GM23338 (cell line): ENCODE measurements at regions not wholly inside any gene's neighbourhood (a gene's known extent, or its start where the extent isn't known, plus 50 kb on each side); places are given as distances from the start of the nearest gene placed in this dataset.
A peak's percentile ranks its signal among the peaks of the same experiment; 100 is the strongest.

ENCODE experiments used
- CREB1 ChIP-seq: fragments of 250-450 bp; sonication (Bioruptor Pico); IDR thresholded peaks from 2 replicates; pipeline ENCODE4 v1.5.0; 2020; ENCODE audit warnings: low read depth, mild to moderate bottlenecking, moderate library complexity
- EZH2 ChIP-seq: fragments of 200-600 bp; sonication (generic); IDR thresholded peaks from one replicate; pipeline ENCODE4 v1.8.0; 2017; ENCODE audit warnings: antibody characterized with exemption, mild to moderate bottlenecking, low read depth; ENCODE audit not compliant: unreplicated experiment
- EZH2phosphoT487 ChIP-seq: fragments of 200-600 bp; sonication (generic); IDR thresholded peaks from one replicate; pipeline ENCODE4 v1.8.1; 2018; ENCODE audit warnings: antibody characterized with exemption; ENCODE audit not compliant: unreplicated experiment
- POLR2AphosphoS5 ChIP-seq: IDR thresholded peaks from 2 replicates; pipeline ENCODE4 v1.6.1; 2016; ENCODE audit warnings: antibody characterized with exemption, low read depth
- STAT1 ChIP-seq: IDR thresholded peaks from one replicate; pipeline ENCODE4 v1.6.1; 2016; ENCODE audit warnings: antibody characterized with exemption; ENCODE audit not compliant: unreplicated experiment
- TF ChIP-seq, protein P1 (sequence below), 2 experiments: fragments of 200-600 bp in 1 of 2; sonication (generic) in 1 of 2; conservative IDR thresholded peaks; 2 replicates each; pipeline versions ENCODE4 v1.5.1 to v1.6.1; 2016 to 2017; ENCODE audit warnings: antibody characterized with exemption in 2 of 2, low read depth in 2 of 2, mild to moderate bottlenecking in 2 of 2, moderate library complexity in 1 of 2
- TF ChIP-seq, protein P2 (sequence below): IDR thresholded peaks from one replicate; pipeline ENCODE4 v1.6.1; 2018; ENCODE audit warnings: antibody characterized with exemption; ENCODE audit not compliant: unreplicated experiment
- TF ChIP-seq, protein P3 (sequence below): IDR thresholded peaks from 2 replicates; pipeline ENCODE4 v1.6.1; 2016; ENCODE audit warnings: antibody characterized with exemption

DNA sequence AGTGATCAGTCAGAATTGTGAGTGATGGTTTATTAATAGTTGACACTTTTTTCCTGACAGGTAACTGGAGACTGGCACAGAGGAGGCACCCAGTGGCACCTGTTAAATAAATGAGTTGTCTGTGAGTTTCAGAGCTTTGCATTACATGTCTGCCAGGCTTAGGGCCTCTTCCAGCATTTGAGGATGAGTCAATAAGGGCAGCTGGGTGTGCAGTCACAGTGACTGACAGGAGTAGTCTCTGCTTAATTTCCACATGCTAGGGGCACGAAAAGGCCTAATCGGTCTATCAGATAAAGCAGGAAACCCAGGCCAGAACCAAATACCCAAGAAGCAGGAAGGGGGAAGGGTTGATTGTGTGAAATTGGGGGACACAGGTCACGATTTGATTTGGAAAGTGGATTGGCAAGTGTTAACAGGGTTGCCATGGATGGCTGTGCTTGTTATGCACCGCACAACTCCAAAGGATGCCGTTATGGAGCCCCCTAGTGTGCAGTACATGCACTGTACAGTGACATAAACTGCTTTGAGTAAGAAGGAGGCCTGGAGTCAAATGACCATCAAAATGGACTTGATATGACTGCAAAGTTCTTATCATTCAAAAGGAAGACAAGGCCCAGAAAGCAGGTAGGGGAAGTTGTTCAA, 111.9 kb upstream of the GGTLC1 start:
- TF ChIP-seq, protein P1, sequence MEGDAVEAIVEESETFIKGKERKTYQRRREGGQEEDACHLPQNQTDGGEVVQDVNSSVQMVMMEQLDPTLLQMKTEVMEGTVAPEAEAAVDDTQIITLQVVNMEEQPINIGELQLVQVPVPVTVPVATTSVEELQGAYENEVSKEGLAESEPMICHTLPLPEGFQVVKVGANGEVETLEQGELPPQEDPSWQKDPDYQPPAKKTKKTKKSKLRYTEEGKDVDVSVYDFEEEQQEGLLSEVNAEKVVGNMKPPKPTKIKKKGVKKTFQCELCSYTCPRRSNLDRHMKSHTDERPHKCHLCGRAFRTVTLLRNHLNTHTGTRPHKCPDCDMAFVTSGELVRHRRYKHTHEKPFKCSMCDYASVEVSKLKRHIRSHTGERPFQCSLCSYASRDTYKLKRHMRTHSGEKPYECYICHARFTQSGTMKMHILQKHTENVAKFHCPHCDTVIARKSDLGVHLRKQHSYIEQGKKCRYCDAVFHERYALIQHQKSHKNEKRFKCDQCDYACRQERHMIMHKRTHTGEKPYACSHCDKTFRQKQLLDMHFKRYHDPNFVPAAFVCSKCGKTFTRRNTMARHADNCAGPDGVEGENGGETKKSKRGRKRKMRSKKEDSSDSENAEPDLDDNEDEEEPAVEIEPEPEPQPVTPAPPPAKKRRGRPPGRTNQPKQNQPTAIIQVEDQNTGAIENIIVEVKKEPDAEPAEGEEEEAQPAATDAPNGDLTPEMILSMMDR (conservative IDR thresholded peaks at IDR 0.05; ENCODE audit: low read depth in 2 of 2), result peak; percentile 67 to 72
- TF ChIP-seq, protein P2, sequence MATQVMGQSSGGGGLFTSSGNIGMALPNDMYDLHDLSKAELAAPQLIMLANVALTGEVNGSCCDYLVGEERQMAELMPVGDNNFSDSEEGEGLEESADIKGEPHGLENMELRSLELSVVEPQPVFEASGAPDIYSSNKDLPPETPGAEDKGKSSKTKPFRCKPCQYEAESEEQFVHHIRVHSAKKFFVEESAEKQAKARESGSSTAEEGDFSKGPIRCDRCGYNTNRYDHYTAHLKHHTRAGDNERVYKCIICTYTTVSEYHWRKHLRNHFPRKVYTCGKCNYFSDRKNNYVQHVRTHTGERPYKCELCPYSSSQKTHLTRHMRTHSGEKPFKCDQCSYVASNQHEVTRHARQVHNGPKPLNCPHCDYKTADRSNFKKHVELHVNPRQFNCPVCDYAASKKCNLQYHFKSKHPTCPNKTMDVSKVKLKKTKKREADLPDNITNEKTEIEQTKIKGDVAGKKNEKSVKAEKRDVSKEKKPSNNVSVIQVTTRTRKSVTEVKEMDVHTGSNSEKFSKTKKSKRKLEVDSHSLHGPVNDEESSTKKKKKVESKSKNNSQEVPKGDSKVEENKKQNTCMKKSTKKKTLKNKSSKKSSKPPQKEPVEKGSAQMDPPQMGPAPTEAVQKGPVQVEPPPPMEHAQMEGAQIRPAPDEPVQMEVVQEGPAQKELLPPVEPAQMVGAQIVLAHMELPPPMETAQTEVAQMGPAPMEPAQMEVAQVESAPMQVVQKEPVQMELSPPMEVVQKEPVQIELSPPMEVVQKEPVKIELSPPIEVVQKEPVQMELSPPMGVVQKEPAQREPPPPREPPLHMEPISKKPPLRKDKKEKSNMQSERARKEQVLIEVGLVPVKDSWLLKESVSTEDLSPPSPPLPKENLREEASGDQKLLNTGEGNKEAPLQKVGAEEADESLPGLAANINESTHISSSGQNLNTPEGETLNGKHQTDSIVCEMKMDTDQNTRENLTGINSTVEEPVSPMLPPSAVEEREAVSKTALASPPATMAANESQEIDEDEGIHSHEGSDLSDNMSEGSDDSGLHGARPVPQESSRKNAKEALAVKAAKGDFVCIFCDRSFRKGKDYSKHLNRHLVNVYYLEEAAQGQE, result no peak
- TF ChIP-seq POLR2AphosphoS5 (no peak), EZH2 (no peak), EZH2phosphoT487 (no peak), CREB1 (no peak), STAT1 (no peak)
- TF ChIP-seq, protein P3, sequence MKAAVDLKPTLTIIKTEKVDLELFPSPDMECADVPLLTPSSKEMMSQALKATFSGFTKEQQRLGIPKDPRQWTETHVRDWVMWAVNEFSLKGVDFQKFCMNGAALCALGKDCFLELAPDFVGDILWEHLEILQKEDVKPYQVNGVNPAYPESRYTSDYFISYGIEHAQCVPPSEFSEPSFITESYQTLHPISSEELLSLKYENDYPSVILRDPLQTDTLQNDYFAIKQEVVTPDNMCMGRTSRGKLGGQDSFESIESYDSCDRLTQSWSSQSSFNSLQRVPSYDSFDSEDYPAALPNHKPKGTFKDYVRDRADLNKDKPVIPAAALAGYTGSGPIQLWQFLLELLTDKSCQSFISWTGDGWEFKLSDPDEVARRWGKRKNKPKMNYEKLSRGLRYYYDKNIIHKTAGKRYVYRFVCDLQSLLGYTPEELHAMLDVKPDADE, result no peak
